ENCODE measurements at regions not wholly inside any gene's neighbourhood (a gene's known extent, or its start where the extent isn't known, plus 50 kb on each side); places are given as distances from the start of the nearest gene placed in this dataset.

GRCh38 chr5:142511358-142511757, 174.5 kb downstream of the FGF1 start:
- DNase-seq (ENCODE audit: low spot score), result no peak
- intact Hi-C loops (cut with DNase I), result no loop called here

DNA sequence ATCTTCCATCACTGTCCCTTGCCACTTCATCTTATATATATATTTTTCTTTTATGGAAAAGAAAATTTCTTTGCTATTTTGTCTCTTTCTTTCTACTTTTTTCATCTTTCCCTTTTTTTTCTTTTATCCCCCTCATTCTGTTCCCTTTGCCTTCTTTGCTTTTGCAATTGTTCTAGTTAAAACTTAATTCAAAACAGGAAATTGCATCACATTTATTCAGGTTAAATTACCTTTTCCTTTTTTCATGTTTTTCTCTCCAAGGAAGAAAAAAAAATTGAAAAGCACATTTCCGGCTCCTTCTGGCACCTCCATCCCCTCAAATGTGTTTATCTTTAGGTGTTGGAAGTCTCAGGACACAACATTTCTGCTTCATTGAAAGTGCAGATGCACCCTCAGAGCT, 176.9 kb downstream of the FGF1 start:
- intact Hi-C loops (cut with DNase I), result no loop called here
- no peak for DNase-seq (ENCODE audit: low spot score)

- intact Hi-C loops (cut with DNase I), result no loop called here
- no peak for DNase-seq (ENCODE audit: low spot score)
These were observed 177.3 kb downstream of the FGF1 start for GRCh38 chr5:142508591-142508990.

GRCh38 chr5:142507531-142508372, 178.1 kb downstream of the FGF1 start:
- DNase-seq (ENCODE audit: low spot score), result no peak
- intact Hi-C loops (cut with DNase I), result no loop called here

- DNase-seq (ENCODE audit: low spot score), result no peak
- intact Hi-C loops (cut with DNase I), result no loop called here
These were observed 179.1 kb downstream of the FGF1 start for GRCh38 chr5:142506756-142507155.

- DNase-seq (ENCODE audit: low spot score), result no peak
- intact Hi-C loops (cut with DNase I), result no loop called here
These were observed 179.8 kb downstream of the FGF1 start for GRCh38 chr5:142506046-142506445.

DNA sequence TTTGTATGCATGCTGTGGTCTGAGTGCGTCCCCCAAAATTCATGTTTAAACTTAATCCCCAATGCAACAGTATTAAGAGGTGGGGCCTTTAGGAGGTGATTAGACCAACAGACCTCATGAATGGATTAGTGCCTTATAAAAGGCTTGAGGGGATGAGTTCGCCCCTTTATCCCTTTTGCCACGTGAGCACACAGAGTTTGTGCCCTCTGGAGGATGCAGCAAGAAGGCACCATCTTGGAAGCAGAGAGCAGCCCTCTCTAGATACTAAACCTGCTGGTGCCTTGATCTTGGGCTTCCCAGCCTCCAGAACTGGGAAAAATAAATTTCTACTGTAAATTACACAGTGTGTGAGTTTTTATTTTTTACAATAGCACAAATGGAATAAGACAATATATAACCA, 177.1 kb upstream of the SPRY4 start:
- intact Hi-C loops (cut with DNase I), result no loop called here
- DNase-seq (ENCODE audit: low spot score), result no peak

GRCh38 chr5:142500227-142500905, 175.5 kb upstream of the SPRY4 start:
- intact Hi-C loops (cut with DNase I), result no loop called here

GRCh38 chr5:142499591-142500226, 174.9 kb upstream of the SPRY4 start:
- intact Hi-C loops (cut with DNase I), result no loop called here
- no peak for DNase-seq (ENCODE audit: low spot score)

More at GRCh38 chr5:142500227-142500905, 175.5 kb upstream of the SPRY4 start:
- DNase-seq (ENCODE audit: low spot score), result no peak

- DNase-seq (ENCODE audit: low spot score), result no peak
- intact Hi-C loops (cut with DNase I), result no loop called here
These were observed 173.5 kb upstream of the SPRY4 start for GRCh38 chr5:142498298-142498697.

DNA sequence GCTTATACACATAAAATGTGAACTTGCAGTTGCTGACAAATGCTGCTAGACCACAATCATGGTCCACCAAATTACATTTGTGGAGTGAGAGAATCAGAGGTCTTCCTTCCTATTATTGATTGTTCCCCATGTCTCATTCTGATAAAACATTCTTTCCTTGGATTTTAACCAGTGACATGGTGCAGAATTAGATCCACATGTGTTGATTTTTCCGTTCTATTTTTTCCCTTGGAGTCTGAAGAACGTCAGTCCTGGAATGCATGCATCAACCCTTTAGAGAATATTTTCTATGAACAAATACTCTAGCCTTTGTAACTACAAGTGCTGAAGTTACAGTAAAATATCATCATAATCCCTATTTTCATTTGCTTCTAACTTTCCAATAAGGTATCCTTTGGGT, 170.7 kb upstream of the SPRY4 start:
- intact Hi-C loops (cut with DNase I), result no loop called here

DNA sequence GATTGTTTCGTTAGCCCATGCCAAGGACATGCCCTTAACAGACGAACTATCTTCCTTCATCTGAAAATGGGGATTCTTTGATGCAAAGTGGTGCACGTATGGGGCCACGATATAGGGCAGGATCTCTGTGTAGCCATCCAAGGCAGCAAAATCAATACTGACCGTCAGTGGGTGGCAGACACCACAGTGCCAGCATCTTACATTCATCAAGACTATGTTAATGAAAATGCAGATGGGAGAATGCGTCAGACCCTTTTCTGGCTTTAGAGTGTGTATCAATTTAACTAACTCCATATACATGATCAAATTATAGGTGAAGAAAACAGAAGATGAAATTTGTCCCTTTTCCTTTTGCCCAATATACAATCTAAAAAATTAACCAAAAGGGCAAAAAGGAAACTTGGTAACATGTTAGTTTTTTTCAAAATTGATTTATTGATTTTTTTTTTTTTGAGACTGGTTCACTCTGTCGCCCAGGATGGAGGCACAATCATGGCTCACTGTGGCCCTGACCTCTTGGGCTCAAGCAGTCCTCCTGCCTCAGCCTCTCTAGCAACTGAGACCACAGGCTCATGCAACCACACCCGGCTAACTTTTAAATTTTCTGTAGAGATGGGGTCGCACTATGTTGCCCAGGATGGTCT, 169.2 kb upstream of the SPRY4 start:
- intact Hi-C loops (cut with DNase I), result no loop called here
- no peak for DNase-seq (ENCODE audit: low spot score)

More for the DNA sequence above, 170.7 kb upstream of the SPRY4 start:
- no peak for DNase-seq (ENCODE audit: low spot score)

- intact Hi-C loops (cut with DNase I), result no loop called here
- DNase-seq (ENCODE audit: low spot score), result no peak
These were observed 168.0 kb upstream of the SPRY4 start for GRCh38 chr5:142492781-142493281.

DNA sequence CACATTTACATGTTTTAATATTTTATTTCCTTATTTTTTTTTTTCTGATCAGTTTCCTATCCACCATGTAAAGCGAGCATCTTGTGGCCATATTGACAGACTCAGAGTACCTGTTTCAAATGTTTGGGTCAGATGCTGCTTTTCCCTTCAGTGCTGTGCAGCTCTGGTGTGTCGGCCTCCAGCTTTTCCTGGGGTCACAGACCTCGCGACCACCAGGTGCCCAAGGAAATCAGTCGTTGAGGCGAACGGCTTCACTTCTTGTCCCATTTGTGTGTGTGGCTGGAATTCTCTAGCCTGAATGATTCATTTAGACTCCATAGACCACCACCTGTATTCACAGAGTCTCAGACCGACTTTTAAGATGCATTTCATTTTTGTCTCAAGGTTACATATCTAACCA, 166.9 kb upstream of the SPRY4 start:
- no peak for DNase-seq (ENCODE audit: low spot score)
- intact Hi-C loops (cut with DNase I), result no loop called here

DNA sequence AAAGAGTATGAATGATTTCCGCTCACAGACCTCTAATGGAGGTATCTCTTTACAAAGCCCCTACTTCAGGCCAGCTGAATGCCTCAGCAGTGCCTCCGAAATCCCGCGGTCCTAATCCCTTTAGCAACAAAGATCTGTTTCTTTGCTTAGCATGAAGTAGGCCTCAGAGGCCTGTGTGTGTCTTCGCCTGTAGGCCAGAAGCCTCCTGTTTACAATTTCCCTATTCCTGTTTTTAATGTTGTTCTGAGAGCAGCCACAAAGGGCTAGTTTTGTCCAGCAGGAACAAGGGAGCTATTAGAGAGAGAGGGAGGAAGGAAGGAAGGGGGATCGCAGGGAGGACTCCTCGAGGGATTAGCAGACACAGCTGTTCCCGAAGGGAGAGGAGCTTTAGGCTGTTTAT, 166.4 kb upstream of the SPRY4 start:
- intact Hi-C loops (cut with DNase I), result no loop called here

GRCh38 chr5:142486581-142486980, 161.8 kb upstream of the SPRY4 start:
- no peak for DNase-seq (ENCODE audit: low spot score)
- intact Hi-C loops (cut with DNase I), result no loop called here

More for the DNA sequence above, 166.4 kb upstream of the SPRY4 start:
- no peak for DNase-seq (ENCODE audit: low spot score)

GRCh38 chr5:142486020-142486419, 161.2 kb upstream of the SPRY4 start:
- intact Hi-C loops (cut with DNase I), result no loop called here
- no peak for DNase-seq (ENCODE audit: low spot score)

DNA sequence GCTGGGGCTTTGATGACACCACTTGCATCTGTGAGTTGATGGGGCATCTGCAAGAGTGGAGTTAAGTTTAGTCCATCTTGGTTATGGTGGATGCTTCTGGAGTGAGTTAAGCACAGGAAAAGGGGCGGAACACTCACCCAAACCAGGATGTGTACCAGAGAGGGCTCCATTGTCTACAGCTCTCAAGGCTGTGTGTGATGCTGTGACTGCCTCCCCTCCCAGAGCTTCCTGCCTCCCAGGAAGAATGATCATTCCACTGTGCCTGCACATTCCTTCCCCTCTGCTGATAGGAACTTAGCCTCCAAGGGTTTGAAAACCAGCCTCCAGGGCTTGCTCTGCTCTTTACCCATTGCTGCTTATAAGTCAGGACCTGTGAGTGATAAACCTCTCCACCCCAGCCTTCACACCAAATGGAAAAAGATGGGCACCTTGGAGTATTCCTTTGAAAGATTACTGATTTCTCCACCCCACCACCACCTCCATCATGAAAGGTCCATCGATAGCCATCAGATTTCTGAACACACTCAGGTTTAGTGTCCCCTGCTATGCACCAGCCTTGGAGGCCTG, 160.1 kb upstream of the SPRY4 start:
- DNase-seq (ENCODE audit: low spot score), result no peak
- intact Hi-C loops (cut with DNase I), result no loop called here

DNA sequence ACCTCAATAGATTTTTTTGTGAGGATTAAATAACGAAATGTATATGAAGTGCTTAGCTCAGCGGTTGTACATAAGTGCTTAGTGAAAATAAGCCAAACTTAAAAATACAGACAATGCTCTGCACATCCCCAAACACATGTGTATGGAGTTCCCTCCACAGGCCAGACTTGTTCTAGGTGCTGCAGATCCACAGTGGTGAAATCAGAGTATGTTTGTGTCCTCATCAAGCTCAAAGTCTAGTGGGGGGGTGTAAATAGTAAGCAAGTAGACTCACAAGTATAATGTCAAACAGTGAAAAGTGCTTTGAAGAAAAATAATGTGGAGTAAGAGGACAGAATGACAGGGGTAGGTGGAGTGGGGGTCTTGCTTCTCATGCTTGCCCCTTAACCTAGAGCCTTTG, 157.4 kb upstream of the SPRY4 start:
- intact Hi-C loops (cut with DNase I), result no loop called here
- DNase-seq (ENCODE audit: low spot score), result no peak

Data from posterior vena cava (tissue), 2 donors.